GM06990 (cell line): ENCODE measurements at regions not wholly inside any gene's neighbourhood (a gene's known extent, or its start where the extent isn't known, plus 50 kb on each side); places are given as distances from the start of the nearest gene placed in this dataset.

ENCODE experiments used
- DNase-seq: peaks from one replicate; pipeline ENCODE4 v3.0.0-alpha.2; 2011; ENCODE audit not compliant: insufficient read length; ENCODE audit errors: extremely low read depth
- H3K27me3 ChIP-seq: replicated peaks from 2 replicates; pipeline ENCODE4 v1.6.0; 2011; ENCODE audit warnings: low read length; ENCODE audit not compliant: control insufficient read depth, insufficient read depth
- H3K36me3 ChIP-seq: 2 replicates; pipeline ENCODE4 v1.5.1; 2011; ENCODE audit warnings: low read length; ENCODE audit not compliant: control insufficient read depth, insufficient read depth
- H3K4me3 ChIP-seq: replicated peaks from 2 replicates; pipeline ENCODE4 v1.5.1; 2011; ENCODE audit warnings: low read depth, mild to moderate bottlenecking, control low read depth, low read length
- CTCF ChIP-seq: IDR thresholded peaks from 2 replicates; pipeline ENCODE4 v1.5.1; 2011; ENCODE audit warnings: low read length, control low read depth, mild to moderate bottlenecking, inconsistent platforms; ENCODE audit not compliant: insufficient read depth, poor library complexity, severe bottlenecking

GRCh38 chr5:136484808-136485325, 119.5 kb upstream of the TRPC7 start:
- no peak for TF ChIP-seq CTCF
- H3K36me3 ChIP-seq, result no peaks in the 10 kb centered on the region
- H3K27me3 ChIP-seq, result no peaks in the 10 kb centered on the region
- H3K4me3 ChIP-seq, result no peak overlapping the region
- no peak for DNase-seq

GRCh38 chr5:136482206-136482605, 116.9 kb upstream of the TRPC7 start:
- Histone ChIP-seq H3K4me3 (no peak overlapping the region), H3K36me3 (no peaks in the 10 kb centered on the region), H3K27me3 (no peaks in the 10 kb centered on the region)
- DNase-seq, result no peak
- TF ChIP-seq CTCF, result no peak

GRCh38 chr5:136474466-136474865, 109.1 kb upstream of the TRPC7 start:
- Histone ChIP-seq H3K4me3 (no peak overlapping the region), H3K36me3 (no peaks in the 10 kb centered on the region), H3K27me3 (no peaks in the 10 kb centered on the region)
- TF ChIP-seq CTCF, result no peak
- DNase-seq, result no peak

DNA sequence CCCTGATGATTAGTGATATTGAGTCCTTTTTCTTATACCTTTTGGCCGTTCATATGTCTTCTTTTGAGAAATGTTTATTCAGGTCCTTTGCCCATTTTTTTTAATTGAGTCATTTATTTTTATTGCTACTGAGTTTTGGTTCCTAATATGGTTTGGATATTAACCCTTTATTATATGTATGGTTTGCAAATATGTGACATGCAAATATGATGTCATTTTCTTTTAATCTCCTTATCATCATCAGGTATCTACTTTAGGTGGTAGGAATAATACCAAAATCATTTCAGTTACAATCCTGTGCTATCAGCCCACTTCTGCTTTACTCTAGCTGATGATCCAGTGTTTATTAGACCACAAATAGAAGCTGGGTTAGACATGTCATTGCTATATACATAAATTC, 102.3 kb upstream of the TRPC7 start:
- Histone ChIP-seq H3K36me3 (no peaks in the 10 kb centered on the region), H3K27me3 (no peaks in the 10 kb centered on the region), H3K4me3 (no peak overlapping the region)
- TF ChIP-seq CTCF, result no peak
- no peak for DNase-seq

DNA sequence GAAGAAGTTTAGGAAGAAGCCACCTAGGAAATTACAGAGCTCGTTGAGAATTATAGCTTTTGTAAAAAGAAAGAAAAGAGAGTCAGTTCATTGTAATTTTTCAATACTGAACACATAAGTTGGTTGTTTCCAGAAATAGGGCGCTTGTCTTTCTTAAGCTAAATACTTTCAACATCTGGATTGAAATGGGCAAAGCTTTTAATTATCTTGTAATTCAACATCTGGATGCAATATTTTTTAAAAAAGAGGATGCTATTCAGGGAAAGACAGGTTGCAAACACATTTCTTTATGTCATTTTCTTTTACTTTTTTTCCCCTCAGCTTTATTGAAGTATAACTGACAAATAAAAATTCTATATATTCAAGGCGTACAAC, 100.7 kb upstream of the TRPC7 start:
- no peak for TF ChIP-seq CTCF
- Histone ChIP-seq H3K27me3 (no peaks in the 10 kb centered on the region), H3K36me3 (no peaks in the 10 kb centered on the region), H3K4me3 (no peak overlapping the region)
- DNase-seq, result no peak

- Histone ChIP-seq H3K36me3 (no peaks in the 10 kb centered on the region), H3K27me3 (no peaks in the 10 kb centered on the region), H3K4me3 (no peak overlapping the region)
- DNase-seq, result no peak
- TF ChIP-seq CTCF, result no peak
Measured at GRCh38 chr5:136458481-136458880, 93.1 kb upstream of the TRPC7 start.
